HG03066 (cell line): ENCODE measurements at regions not wholly inside any gene's neighbourhood (a gene's known extent, or its start where the extent isn't known, plus 50 kb on each side); places are given as distances from the start of the nearest gene placed in this dataset.

ENCODE experiments used
- ATAC-seq: cut with Tn5 transposase; IDR thresholded peaks from one replicate; pipeline ENCODE4 v1.9.1; 2021; ENCODE audit warnings: low read depth; ENCODE audit not compliant: unreplicated experiment

- no peak for ATAC-seq
Measured at GRCh38 chr10:121167534-121168243, 316.5 kb downstream of the WDR11 start.

- no peak for ATAC-seq
Measured at GRCh38 chr10:121168545-121169216, 317.5 kb downstream of the WDR11 start.

- ATAC-seq = no peak
Measured at GRCh38 chr10:121169406-121169805, 318.2 kb downstream of the WDR11 start.

GRCh38 chr10:121171825-121172787, 320.9 kb downstream of the WDR11 start:
- no peak for ATAC-seq

- no peak for ATAC-seq
Measured at GRCh38 chr10:121179006-121179405, 327.8 kb downstream of the WDR11 start.

GRCh38 chr10:121182219-121182618, 331.1 kb downstream of the WDR11 start:
- ATAC-seq = no peak

GRCh38 chr10:121183236-121183635, 332.1 kb downstream of the WDR11 start:
- no peak for ATAC-seq

- no peak for ATAC-seq
Measured at GRCh38 chr10:121183707-121184106, 332.5 kb downstream of the WDR11 start.

- ATAC-seq = no peak
Measured at GRCh38 chr10:121185816-121186455, 334.8 kb downstream of the WDR11 start.

GRCh38 chr10:121187391-121187790, 336.2 kb downstream of the WDR11 start:
- ATAC-seq = no peak

- no peak for ATAC-seq
Measured at GRCh38 chr10:121188005-121188404, 336.8 kb downstream of the WDR11 start.

GRCh38 chr10:121189066-121189465, 337.9 kb downstream of the WDR11 start:
- ATAC-seq = no peak

GRCh38 chr10:121194696-121195523, 343.7 kb downstream of the WDR11 start:
- no peak for ATAC-seq

GRCh38 chr10:121195524-121195910, 344.4 kb downstream of the WDR11 start:
- ATAC-seq = no peak

- no peak for ATAC-seq
Measured at GRCh38 chr10:121199081-121199480, 347.9 kb downstream of the WDR11 start.

GRCh38 chr10:121205625-121206024, 354.5 kb downstream of the WDR11 start:
- ATAC-seq = no peak

- ATAC-seq = no peak
Measured at GRCh38 chr10:121211446-121211845, 360.3 kb downstream of the WDR11 start.

GRCh38 chr10:121213437-121213836, 362.3 kb downstream of the WDR11 start:
- no peak for ATAC-seq

- no peak for ATAC-seq
Measured at GRCh38 chr10:121216295-121216694, 365.1 kb downstream of the WDR11 start.

GRCh38 chr10:121216721-121217181, 365.6 kb downstream of the WDR11 start:
- no peak for ATAC-seq
